ENCODE measurements at regions not wholly inside any gene's neighbourhood (a gene's known extent, or its start where the extent isn't known, plus 50 kb on each side); places are given as distances from the start of the nearest gene placed in this dataset.

DNA sequence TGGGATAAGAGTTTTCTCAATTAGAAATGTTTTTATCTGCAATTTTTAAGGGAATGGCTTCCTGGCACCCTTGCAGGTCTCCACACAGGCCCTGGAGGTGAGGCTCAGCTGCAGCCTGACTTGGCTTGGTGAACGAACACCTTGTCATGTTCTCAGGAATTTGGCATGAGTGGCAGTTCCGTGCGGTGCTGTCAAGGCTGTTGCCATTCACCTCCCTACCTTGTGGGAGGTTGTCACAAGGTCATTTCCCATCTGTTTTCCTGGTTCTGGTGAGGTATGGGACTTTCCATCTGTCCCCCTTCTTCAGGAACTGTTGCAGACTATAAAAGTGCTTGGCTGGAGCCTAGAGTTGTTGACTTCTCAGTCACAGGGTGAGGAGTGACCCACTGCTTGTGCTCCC, 82.9 kb downstream of the ELOVL4 start:
- DNase-seq (ENCODE audit: low read depth) = no peak

DNA sequence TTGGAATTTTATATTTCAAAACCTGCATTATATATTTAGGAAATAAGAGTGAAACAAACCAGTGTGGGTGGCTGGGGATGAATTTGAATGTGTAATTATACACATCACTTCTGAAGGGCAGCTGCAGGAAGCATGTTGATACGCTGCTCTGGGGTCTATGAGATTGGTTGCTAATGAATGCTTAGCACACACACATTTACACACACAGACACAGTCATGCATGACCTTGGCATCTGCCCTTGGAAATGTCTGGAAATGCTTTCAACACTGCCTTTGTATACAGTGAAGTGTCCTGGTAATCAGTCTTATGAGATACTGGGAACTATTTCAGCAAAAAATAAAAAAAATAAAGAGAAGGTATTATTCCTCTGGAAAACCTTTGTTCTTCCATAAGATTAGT, 83.4 kb downstream of the ELOVL4 start:
- DNase-seq (ENCODE audit: low read depth) = no peak

DNA sequence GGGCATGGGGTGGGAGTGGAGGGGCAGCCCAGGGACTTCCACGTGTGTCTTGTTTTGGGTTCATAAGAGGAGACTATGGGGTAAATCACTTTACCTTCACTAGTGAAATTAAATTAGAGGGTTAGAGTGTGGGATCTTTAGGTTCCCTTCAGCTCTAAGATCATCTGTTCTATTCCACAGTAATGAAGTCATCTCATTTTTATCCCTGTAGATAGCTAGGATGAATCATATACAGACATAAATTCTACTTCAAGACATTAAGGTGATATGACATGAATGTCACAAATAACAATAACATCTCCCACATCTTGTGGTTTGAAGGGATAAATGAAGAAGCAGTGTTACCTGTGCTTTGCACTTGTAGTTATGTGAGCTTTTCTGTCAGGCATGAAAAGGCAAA, 83.8 kb downstream of the ELOVL4 start:
- no peak for DNase-seq (ENCODE audit: low read depth)

DNA sequence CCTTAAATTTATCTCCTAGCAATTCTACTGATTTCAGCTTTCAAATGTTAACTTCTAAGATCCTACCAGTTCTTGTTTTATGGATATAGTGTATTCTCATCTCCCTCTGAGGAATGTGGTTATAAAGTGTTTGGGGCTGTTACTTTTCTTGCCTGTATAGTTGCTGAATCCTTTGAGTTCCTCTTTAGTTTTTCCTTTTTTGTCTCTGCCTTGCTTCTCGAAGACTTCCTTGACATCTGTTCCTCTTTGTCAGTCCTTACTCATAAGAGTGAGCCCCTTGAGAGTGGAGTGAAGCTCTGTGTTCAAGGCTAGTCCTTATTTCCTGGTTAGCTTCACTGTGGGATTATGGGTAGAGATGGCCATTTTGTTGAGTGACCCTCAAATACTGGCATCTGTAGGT, 84.6 kb downstream of the ELOVL4 start:
- no peak for DNase-seq (ENCODE audit: low read depth)

DNA sequence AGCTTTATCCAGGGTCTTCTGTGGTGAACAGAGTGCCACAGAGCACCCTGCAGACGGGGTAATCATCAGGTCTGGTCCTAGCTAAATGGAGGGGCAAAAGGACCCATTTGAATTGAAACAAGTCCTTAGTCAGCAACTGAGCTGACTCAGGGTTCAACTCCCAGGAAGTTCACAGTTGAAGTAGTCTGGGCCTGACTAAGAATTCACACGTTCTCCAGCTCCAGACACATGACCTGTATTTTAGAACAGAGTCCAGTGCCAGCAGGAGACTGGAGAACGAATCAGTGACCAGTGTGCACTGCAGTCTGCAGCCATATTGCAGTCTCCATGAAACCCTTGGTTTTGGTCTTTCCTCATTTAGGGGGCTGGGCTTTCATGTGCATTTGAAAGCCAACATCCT, 85.2 kb downstream of the ELOVL4 start:
- DNase-seq (ENCODE audit: low read depth) = no peak

DNA sequence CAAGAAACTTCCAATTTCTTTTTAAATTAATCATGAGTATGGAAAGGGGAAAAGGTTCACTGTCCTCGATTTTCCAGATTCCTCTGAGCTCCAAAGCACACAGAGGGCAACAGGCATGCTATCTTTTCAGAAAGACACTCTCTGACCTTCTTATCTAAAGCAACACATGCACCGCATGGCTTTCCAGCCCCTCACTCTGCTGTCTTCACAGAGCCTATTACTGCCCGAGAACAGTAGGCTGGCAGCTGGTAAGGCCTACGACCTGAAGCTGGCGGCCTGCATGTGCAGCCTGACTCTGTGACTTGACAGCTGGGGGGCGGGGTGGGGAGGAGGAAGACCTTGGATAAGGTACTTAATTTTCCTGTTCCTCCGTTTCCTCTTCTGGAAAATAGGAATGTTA, 86.3 kb downstream of the ELOVL4 start:
- DNase-seq (ENCODE audit: low read depth) = no peak

DNA sequence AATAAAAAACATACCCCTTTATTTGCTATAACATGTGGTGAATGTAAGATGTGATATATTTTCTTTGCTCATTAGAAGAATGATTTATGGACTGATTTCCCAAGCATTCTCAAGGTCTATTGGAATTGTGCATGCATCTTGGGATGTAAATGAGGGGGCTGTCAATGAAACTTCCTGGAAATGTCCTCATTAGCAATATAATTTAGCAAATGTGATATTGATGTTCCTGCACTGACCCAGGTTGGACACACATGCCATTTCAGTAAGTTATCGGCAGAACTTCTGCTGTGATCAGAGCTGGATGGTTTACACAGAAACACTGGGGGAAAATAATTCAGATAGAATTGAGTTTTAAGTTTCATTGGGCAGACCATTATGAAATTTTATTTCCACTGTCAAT, 99.9 kb downstream of the ELOVL4 start:
- DNase-seq (ENCODE audit: low read depth) = no peak

DNA sequence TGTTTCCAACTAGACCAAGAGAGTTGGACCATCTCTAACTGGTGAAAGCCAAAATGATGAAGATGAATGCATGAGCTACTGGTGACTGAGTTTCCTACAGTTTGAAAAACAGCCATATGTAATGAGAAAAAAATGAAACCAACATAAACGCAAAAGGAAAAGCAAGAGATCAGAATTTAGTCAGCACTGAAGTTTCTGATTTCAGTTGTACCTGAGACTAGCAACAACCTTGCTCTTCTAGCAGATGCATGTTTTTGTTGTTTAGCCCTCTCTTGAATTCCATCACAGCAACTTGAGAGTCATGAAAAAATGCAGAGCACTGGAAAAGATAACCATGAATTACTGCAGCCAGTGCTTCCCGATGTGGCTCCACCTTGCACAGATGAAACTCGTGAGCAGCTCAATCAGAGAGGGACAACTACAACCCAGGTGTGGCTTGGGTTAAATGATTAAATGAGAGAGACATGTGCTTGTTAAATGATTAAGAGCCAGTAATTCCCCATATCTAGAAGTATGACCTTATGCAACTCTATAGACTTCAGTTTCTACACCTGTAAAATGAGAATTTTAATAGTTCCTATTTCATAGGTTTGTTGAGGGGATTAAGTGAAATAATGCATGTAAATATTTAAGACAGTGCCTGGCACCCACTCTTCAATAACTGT, 104.8 kb downstream of the ELOVL4 start:
- no peak for DNase-seq (ENCODE audit: low read depth)

DNA sequence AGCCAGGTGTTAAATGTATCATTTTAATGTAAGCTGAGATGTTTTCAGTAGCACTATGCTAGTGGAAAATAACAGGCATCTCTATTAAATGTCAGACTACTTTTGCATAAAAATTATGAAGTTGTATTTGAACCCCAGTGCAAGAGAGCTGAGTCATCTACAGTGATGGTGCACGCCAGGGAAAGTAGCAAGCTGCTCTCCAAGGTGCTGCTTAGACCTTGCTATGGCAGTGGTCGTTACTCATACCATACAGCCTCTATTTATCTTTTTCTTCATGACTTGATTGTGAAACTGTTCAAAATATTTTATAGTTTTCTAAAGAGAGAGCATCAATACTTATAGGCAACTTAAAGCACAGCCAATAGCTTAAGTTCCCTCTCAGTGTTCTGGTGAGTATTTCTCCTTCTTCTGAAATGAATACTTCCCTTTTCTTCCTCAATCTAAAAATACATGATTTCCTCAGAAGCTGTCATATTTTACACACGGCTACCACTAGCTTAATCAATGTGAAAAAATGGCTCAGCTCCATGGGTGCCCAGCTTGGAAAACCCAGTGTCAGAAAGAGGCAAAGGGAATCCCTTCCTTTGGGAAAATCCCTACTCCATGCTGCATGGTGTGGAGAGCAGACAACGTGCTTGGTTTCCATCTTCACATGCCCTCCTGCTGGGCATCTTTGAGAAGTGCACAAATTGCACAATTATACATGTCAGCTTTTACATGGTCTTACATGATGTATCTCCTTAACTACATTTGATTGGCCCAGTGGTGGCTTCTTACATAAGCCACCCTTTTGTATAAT, 105.6 kb downstream of the ELOVL4 start:
- DNase-seq (ENCODE audit: low read depth) = no peak

DNA sequence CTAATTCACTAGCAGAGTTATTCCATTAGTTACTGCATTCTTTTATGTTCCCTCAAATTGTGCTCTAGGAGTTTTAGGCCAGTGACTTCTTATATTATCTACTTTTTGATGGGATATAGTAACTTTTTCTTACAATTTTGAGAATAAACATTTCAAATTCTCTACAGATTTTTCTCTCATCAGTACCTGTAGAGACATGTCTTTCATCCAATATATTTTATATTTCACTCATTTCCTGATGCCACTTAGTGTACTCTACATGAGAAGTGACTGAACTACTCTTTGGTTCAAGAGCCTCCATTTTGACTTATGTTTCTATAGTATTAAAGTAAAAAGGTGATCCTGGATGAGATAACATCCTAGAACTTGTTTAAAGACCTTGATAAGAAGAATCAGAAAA, 108.5 kb downstream of the ELOVL4 start:
- DNase-seq (ENCODE audit: low read depth) = no peak

DNA sequence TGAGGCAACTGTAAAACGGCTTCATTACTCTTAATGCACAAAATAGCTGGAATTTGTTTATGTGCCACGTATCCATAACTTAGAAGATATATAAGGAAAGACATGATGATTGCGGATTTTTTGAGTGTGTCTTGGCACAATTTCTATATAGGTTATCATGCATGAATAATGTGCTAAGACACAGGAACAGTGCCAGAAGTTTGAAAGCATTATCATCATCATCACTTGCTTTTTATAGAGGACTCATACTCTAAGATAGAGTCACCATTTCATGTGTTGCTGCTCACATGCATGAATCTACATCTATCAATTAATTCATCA, 113.4 kb downstream of the ELOVL4 start:
- DNase-seq (ENCODE audit: low read depth) = no peak

DNA sequence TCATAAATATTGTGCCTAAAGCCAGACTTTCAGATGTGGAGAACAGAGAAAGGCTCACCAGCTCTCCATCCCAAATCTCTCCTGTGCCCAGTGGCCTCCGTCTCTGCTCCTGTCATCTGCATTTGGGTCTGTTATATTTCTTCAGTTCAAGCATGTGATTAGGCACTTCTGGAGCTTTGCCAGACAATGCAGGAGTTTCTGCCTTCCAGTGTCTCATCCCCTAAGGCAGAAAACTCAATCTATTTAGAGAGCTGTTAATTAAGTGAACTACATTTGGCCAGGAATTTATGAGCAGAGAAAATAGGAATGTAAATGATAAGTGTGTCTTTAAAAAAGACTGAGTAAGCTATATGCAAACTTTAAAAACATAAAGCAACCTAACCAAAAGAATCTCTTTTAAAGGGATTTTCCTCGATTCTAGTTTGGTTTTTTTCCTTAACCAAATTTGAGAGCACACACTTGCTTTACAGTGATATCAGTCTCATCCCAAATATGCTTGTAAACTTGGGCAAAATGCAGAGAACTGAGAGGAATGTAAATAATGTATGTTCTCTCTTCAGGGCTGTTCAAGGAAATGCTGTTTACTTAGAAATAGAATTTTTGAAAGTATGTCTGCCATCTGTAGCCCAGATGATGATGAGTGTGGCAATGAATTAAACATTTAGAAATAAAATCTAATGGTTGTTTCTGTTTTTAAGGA, 113.9 kb downstream of the ELOVL4 start:
- no peak for DNase-seq (ENCODE audit: low read depth)

DNA sequence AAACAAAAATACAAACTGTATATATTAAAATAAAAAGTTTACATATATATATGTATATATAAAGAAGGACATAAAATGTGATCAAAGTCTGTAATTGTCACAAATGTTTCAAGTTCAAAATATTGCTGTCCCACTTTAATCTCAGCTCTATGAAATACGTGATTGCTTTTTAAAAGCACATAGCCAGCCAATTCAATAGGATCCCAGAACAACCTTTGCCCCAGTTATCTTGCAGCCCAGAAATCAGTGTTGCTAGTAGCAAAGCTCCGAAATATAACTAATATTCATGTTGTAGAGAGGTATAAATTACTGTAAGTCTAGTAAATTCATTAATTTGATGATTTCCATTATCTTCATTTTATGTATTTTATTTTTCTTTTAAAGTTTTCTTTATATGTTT, 114.6 kb downstream of the ELOVL4 start:
- DNase-seq (ENCODE audit: low read depth) = no peak

DNA sequence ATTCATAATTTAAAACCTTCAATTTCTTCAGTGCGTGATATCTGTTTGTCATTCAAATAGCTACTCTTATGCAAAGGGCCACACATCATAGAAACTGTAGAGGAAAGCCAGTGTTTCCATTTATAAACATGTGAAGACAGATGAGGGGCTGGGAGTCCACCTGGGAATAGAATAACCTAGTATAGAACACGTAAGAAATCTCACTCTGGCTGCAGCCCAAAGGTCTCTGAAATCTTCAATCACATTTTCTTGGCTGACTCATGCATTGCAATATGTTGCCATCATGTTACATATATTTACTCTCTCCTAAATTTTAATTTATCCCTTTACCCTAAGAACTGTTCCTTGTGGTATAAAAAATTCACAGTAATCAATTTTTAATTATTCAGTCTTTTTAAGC, 123.2 kb downstream of the ELOVL4 start:
- DNase-seq (ENCODE audit: low read depth) = no peak

DNA sequence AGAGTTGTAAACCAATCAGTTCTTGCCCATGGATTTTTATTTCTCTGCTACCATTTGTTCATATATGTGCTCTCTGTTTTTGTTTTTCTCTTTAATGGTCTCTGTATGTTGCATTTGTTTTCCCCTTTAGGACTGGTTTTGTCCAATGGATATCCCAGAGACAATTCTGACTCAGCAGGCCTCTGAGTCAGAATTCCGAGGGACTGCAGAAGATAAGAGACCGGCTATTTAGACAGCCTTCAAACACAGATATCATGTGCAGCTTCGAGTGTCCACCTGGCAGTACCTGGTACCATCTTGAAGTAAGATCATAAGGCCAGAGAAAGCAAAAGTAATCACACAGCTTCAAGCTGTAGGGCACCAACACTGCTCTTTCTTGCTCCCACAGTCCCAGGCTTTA, 125.5 kb downstream of the ELOVL4 start:
- no peak for DNase-seq (ENCODE audit: low read depth)

DNA sequence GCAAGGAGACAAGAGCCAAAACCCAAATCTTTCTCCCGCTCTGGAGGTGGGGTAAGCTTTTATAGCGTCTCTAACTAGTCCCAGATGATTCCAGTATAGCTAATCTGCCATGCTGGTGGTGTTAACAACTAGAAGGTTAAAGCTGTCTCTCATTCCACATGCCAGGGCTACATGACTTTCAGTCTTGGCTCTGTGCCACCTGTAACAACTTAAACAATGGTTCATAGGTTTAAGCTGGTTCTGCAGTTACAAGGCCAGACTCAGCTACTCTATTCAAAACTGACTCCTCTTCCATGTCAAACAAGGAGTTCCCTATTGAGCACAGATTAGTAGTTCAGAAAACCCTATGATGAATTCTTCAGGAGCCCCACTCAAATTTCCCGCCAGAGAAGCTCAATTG, 128.9 kb downstream of the ELOVL4 start:
- no peak for DNase-seq (ENCODE audit: low read depth)

DNA sequence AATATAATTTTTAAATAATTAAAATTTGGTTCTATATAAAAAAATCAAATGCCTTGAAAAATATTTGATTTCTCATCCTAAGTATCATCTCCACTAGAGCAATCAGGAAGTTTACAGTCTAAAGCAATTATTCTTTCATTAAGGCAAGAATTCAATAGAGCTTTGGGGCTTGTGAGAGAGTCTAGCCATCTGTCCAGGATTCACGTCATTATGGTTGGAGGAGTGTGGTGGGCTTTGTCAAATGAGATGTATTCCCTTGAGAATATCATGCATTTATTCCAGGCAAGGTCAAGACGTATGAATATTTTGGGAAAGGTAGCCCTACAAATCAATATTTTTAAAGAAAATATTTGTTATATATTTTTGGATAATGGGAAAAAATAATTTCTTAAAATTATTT, 132.4 kb downstream of the ELOVL4 start:
- no peak for DNase-seq (ENCODE audit: low read depth)

DNA sequence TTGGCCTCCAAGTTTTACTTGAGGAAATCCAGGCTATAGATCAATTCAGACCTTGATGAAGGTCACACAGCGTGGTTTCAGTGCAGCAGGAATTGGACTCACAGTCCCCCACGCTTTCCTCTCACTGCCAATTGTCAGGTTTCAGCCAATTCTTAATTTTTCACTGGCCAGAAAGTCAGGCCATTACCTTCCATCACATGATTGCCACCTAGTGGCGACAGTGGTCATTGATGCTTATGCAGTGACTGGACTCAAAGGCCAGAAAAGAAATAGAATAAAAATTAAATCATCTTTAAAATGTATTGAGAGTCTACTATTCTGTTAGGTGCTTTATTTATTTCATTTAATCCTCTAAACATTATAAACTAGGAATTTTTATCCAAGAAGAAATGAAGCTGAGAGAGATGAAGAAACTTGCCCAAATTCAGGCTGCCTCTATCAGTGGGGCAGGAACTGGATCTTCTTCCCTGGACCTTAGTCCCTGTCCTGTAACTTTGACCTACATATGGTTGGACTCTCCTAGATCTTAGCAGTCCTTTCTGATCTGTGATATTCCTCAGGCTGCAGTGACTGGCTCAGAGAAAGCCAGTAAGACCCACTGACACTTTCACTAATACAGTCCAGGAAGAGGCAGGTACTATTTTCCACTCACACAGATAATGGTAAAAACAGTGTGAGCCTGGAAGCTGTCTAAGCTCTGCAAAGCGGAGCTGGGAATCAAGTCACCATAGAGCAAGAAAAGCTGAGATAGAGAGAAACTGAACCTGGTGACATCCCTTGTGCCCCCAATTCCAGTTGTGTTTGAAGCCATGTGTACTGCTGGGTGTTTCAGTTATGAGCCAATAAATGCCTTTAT, 133.3 kb downstream of the ELOVL4 start:
- peak; percentile 38 for DNase-seq (ENCODE audit: low read depth)

DNA sequence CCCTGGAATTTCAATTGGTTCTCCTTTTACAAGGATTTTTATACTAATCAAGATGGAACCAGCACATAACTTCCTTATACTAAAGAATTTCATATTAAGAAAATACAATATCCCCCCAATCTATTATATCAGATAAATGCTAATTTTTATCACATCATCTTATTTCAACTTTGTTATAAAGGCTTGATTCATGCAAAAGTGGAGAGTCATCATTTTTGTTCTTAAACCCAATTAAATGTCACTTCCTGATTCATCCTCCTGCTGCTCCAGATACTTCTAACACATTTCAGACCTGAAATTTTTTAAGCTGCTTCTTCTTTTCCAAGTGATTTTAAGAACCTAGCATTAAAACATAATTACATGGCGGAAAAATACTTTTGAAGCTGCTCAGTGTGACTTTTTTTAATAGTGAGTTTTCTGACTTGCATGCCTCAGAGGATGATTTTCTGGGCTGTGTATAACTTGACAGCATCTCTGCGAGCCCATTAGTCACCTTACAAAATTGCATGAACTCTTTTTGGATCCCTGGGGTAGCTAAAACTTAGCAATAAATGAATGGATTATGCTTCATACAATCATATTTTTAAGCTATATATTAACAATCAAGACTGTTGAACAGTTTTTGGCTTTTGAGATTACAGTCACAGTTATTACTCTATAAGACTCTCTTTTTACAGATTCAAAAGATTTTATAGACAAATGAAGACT, 134.1 kb downstream of the ELOVL4 start:
- no peak for DNase-seq (ENCODE audit: low read depth)

DNA sequence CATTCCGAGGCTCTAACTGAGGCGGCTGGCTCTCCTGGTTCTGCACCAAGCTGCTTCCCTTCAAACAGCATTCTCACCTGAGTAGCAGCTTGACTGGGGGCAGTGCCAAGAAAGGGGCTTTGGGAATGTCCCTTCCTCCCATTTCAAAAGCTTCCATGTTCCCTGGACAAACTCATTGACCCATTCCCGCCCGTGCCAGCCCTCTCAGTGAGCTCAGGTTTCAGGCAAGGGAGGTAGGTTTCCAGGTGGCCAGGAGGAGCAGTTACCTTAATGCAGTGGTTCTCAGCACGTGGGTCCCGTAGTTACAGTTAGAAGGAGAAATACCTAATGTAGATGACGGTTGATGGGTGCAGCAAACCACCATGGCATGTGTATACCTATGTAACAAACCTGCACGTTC, 135.2 kb downstream of the ELOVL4 start:
- no peak for DNase-seq (ENCODE audit: low read depth)

DNA sequence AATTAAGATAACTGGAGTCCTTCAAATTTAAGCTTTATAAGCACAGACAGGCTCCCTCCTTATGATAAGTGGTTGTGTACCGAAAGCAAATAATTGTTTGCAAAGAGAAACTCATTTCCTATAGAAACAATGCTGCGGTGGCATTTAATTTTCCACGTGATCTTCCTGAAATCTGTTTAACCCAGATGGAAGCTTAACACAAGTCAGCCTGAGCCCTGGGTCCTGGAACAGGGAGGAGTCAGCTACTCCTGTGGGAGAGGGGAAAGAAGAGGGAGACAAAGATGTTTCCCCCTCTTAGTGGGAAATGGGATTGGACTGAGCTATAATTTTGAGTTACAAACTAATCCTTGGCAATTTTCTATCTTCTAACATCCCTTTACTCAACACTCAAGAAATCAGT, 136.5 kb downstream of the ELOVL4 start:
- DNase-seq (ENCODE audit: low read depth) = no peak

DNA sequence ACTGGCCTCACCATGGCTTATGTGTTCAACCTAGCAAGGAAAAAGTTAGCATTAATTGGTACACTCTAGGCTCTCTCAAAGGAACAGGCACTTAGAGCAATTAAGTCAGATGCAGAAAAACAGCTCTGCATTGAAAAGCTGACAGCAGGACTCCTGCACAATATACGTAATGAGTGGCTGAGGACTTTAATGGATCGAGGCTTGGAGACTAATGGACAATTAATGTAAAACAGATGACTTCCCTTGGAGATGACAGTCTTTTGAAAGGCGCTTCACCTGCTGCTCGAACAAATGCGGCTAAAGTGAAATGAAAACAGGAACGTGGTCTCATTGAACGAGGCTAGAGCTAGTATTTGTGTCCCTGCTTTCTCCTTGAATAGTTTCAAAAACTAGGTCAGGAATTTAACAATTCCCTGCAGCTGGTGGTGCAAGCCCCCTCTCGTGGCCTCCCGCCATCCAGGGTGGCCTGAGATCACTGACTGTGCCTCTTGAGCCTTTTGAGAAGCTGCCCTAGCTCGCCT, 137.1 kb downstream of the ELOVL4 start:
- DNase-seq (ENCODE audit: low read depth) = no peak

Data from stimulated activated CD4-positive, alpha-beta T cell treated with anti-CD3 and anti-CD28 coated beads, Interleukin-2, amount 100 ng/mL, for 4 hours (primary cell).